Inflammatory macrophage treated with lipopolysaccharide for 1 hour (primary cell): ENCODE measurements at regions not wholly inside any gene's neighbourhood (a gene's known extent, or its start where the extent isn't known, plus 50 kb on each side); places are given as distances from the start of the nearest gene placed in this dataset.

ENCODE experiments used
- DNase-seq, 2 donors: peaks; one replicate each; pipeline ENCODE4 v3.0.0-alpha.2; 2020 to 2022

DNA sequence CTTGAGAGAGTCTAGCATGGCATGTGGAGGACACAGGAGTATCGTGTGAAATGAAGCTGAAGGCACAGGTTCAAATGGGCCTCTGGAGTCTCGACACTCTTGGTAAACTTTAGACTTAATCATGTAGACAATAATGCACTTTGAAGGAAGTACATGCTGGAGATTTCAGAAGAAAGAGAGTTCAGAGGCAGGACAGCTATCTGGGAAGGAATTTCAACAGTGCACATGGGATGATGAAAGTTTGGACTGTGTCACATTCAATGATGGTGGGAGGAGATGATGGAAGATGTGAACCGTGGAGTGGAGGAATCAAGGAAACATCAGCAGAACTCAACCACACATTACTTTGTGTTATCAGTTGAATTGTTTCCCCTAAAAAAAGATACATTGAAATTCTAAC is 88.6 kb upstream of the PAPPA start:
- no peak for DNase-seq

DNA sequence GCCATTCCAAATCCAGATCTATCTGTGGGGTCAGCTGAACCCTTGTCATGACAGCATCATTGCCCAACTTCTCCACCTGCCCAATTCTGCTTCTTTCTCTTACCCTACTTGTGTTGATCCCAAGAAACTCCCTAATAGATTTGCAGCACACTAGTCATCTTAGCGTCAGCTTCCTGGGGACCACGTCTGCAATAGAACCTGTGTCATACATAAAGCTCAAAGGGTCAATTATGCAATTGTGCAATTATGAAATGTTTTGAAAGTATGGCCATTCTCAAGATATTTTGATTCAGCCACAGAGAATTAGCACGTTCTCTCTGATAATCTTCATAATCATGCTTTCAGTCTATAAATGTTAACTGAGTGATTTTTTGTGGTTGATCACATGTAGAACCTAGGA is 87.4 kb upstream of the PAPPA start:
- DNase-seq, result no peak

GRCh38 chr9:116067566-116067965 is 86.0 kb upstream of the PAPPA start:
- no peak for DNase-seq

- DNase-seq, result no peak
These were observed 83.2 kb upstream of the PAPPA start for GRCh38 chr9:116070256-116070914.

DNA sequence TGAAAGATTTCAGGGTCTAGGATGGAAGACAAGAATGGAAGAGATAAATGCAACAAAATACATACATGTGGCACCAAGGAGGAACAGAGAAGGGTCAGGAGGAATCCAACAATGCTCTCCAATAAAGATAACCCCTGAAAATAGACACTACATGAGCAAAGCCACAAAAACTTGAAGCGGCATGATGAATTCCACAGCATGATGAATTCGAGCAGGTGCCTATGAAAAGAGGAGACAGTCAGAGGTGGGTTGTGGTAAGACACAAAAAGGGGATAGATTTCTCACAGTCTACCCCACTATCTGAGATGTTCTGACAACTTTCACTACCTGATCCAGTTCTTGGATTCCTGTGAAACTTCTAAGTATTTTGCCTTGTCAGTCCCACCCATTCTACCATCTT is 81.5 kb upstream of the PAPPA start:
- DNase-seq, result no peak

GRCh38 chr9:116073826-116074225 is 79.8 kb upstream of the PAPPA start:
- no peak for DNase-seq

DNA sequence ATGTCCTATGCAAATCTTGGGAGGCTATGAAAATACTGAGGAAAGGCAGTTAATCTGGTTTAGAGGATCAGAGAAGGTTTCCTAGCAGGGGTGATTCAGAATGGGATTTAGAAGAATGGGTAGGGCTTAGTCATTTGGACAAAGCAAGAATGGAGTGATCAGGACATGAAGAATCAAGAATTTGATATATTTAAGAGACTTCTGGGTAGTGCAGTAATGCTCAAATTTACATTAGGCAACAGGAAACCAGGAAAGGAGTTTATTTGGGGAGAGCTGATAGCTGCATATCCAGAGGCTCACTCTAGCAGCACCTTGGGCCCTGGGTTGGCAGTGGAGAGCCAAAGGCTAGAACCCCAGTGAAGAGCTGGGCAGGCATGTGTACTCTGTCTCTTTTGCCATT is 78.9 kb upstream of the PAPPA start:
- DNase-seq, result no peak

- no peak for DNase-seq
These were observed 78.4 kb upstream of the PAPPA start for GRCh38 chr9:116075191-116075590.

- no peak for DNase-seq
These were observed 75.0 kb upstream of the PAPPA start for GRCh38 chr9:116078640-116079039.

DNA sequence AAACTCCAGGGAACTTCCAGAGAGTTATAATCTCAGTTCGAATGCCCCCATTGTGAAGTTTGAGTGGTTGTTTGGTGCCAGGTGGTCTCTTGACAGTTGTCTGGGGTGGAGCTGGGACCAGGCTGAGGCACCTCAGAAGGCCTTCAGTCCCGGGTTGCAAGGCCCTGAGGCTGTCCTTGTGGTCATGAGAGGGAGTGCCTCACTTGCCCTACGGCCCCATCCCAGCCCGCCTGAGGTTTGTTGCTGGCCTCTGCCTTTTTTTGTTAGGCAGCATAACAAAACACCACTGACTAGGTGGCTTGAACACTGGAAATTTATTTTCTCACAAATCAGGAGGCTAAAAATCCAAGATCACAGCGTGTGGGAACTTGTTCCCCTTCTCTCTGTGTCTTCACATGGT is 73.0 kb upstream of the PAPPA start:
- DNase-seq, result no peak

GRCh38 chr9:116081435-116082115 is 72.0 kb upstream of the PAPPA start:
- no peak for DNase-seq

DNA sequence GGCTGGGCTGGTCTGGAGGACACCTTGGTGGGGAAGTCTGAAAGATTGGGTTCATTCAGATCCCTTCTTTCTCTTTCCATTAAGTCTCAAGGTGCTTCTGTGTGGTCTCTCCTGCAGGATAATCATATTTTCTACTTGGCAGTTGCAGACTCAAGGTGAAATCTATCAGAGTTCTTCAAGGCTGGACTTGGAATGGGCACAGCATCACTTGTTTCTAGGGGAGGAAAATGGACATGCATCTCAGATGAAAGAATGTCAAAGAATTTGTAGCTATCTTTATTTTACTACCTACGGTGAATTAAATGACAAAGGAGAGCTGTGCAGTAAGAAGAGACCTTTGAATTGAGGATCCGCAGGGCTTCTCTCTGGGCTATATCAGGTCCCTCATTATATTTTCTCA is 69.8 kb upstream of the PAPPA start:
- DNase-seq, result no peak

DNA sequence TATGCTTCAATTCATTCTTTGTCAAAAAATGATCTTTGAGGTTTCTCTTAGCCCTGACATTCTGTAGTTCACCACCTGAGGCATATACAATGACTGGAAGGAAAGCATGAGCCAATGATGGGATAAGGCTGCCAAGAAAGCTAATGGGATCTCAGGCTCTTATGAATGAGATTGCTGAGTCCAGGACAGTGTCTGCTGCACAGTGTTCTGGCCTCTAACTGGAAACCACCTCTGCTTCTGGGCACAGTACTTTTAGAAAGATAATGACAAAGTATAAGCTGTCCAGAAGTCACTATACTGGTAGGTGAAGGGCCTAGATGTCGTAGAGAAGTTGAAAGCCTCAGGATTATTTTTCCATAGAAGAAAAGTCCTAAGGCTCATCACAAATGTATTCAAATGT is 69.1 kb upstream of the PAPPA start:
- no peak for DNase-seq

DNA sequence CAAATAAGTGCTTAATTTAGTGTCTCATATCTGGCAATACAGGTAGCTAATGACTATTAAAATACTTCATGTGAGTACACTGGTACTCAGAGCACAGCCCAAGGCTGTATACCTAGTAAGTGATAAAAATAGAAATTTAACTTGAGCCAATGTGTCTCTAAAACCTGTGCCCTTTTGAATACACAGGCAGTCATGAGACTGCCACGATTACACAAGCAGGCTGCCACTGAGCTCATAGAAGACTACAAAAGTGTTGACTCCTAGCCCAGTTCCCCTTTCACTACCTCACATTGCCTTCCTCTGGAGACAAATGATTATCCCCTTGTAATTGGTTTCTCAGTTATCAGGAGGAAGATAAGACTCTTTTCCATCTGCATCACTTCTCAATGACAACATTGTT is 66.3 kb upstream of the PAPPA start:
- DNase-seq, result peak; percentile 2 to 11

DNA sequence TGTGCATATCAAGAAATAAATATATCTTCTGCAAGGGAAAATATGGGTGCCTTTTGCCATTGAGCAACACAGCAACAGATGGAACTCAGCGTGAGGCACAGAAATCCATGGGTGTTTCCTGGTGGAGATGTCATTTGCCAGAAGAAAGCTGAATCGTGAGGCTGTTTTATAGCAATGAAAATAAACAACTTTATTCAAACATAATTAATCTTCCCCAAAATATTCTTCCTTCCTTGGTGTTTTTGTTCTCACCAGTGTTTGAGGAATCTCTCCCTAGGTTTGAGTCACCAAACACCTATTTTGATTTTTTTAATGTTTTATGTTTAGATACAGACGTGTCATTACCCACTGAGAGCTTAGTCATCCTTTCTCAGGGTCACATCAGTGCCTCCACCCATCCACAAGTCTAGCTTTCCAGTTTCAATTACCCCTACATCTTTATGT is 65.8 kb upstream of the PAPPA start:
- DNase-seq, result no peak

GRCh38 chr9:116088396-116088795 is 65.2 kb upstream of the PAPPA start:
- no peak for DNase-seq

- peak; percentile 1 to 3 for DNase-seq
These were observed 63.4 kb upstream of the PAPPA start for GRCh38 chr9:116090030-116090770.

DNA sequence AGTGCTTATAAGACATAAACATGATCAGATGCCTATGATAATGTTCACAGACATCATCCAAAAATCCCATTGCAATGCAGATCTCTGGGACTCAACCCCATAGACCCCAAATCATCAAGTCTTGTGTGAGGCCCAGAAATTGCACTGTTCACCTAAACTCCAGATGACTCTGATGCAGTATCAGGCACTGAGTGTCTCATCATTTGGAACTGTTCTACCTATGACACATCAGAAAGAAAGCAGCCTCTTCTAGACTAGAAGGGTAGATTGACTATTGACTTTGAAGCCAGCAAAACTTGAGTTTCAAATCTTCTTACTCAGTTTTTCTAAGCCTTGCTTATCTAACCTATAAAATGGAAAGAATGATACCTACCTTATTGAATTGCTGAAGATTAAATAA is 58.7 kb upstream of the PAPPA start:
- no peak for DNase-seq

DNA sequence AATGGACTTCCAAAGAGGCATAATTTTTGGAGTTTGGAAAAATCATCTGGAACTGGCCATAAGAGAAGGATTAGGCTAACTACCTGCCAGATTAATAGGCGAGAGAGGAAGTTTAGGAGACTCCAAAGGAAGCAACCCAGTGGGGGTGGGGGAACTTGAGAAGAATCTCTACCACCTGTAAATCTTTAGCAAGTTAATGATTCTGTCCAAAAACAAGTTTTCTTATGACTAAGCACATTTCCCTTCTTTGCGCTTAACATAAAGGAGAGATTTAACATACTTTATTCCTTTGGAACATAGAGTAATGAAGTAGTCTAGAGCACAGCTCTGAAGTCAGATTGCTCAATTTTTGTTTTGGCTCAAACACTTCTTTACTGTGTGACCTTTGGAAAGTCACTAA is 58.2 kb upstream of the PAPPA start:
- no peak for DNase-seq

- DNase-seq, result no peak
These were observed 57.5 kb upstream of the PAPPA start for GRCh38 chr9:116096046-116096445.

DNA sequence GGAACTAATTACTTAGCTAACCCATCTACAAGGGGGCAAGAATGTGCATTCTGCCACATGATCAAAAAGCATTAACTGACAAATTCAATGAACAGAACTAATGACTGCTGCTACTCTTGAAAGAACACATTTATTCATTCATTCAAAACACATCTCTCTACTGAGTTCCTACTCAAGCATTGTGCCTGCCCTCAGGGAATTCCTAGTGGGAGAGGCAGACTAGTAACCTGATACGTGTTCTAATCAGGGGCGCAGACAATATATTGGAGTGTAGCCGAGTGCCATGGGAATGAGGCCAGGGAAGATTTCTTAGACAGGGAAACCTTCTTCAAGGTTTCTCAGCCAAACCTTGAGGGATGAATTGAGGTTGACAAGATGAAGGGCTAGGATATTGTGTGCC is 56.7 kb upstream of the PAPPA start:
- no peak for DNase-seq

DNA sequence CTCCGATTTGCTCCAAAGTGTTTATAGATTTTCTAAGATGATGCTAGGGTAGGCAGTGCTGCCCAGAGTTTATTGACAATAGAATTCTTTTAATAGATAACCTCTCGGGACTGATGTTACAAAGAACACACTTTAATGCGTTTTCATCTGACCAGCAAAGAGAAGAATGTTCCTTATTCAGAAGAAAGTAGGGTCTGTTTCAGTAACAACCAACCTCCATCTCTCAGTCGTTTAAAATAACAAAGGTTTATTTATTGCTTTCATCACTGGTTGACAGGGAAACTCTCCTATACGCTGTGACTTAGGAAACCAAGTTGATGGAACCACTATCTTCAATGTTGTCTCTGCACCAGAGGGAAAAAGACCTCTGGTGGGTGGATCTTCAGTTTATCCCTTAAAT is 55.1 kb upstream of the PAPPA start:
- no peak for DNase-seq

DNA sequence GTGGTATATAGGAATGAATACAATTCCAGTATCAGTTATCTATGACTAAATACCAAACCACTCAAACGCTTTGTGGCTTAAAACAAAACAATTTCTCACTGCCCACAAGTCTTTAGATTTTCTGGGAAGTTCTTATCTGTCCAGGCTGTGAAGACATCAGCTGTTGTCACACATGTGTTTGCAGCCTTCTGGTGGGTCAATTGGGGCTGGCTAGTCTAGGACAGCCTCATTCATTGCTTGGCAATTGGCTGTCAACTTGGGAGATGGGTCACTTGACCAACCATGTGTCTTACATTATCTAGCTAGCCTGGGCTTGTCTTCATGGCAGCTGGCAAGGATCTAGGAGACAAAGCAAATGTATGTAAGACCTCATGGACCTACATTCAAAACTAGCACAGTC is 53.8 kb upstream of the PAPPA start:
- DNase-seq, result no peak

DNA sequence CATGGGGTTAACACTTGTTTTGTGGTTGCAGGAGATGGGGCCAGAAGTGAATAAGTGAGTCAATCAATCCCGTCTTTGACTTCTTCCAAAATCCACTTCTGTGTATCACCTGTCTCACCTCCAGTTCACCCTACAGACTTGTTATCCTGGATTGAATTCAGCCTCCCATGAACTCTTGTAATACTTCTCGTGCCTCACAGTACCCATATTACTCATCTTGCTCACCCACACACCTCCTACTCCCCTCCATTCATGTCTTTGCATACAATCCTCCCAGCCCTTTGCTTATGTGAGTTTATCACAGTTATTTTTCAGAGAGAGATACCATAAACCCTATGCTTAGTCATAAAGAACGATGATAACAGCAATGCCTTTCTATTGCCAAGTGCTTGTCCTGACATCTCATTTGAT is 52.9 kb upstream of the PAPPA start:
- no peak for DNase-seq
